ENCODE measurements at regions not wholly inside any gene's neighbourhood (a gene's known extent, or its start where the extent isn't known, plus 50 kb on each side); places are given as distances from the start of the nearest gene placed in this dataset.

- no peak for FAIRE-seq
These were observed 1002.7 kb upstream of the PABPC4L start for GRCh38 chr4:135204311-135204710.

GRCh38 chr4:135201081-135201480 lies 999.5 kb upstream of the PABPC4L start:
- FAIRE-seq, result no peak

GRCh38 chr4:135197641-135198040 lies 996.1 kb upstream of the PABPC4L start:
- FAIRE-seq, result no peak

- no peak for FAIRE-seq
These were observed 992.9 kb upstream of the PABPC4L start for GRCh38 chr4:135194477-135194876.

GRCh38 chr4:135192751-135193535 lies 991.4 kb upstream of the PABPC4L start:
- no peak for FAIRE-seq

- no peak for FAIRE-seq
These were observed 990.0 kb upstream of the PABPC4L start for GRCh38 chr4:135191596-135191995.

- no peak for FAIRE-seq
These were observed 984.4 kb upstream of the PABPC4L start for GRCh38 chr4:135186002-135186401.

- no peak for FAIRE-seq
These were observed 983.7 kb upstream of the PABPC4L start for GRCh38 chr4:135185256-135185655.

GRCh38 chr4:135184715-135185114 lies 983.1 kb upstream of the PABPC4L start:
- FAIRE-seq, result no peak

GRCh38 chr4:135177321-135177720 lies 975.7 kb upstream of the PABPC4L start:
- no peak for FAIRE-seq

- FAIRE-seq, result no peak
These were observed 965.1 kb upstream of the PABPC4L start for GRCh38 chr4:135166661-135167060.

- FAIRE-seq, result no peak
These were observed 963.0 kb upstream of the PABPC4L start for GRCh38 chr4:135164601-135165000.

GRCh38 chr4:135144498-135144897 lies 942.9 kb upstream of the PABPC4L start:
- FAIRE-seq, result no peak

GRCh38 chr4:135124196-135124595 lies 922.6 kb upstream of the PABPC4L start:
- FAIRE-seq, result no peak

- FAIRE-seq, result no peak
These were observed 922.0 kb upstream of the PABPC4L start for GRCh38 chr4:135123632-135124031.

- no peak for FAIRE-seq
These were observed 920.9 kb upstream of the PABPC4L start for GRCh38 chr4:135122457-135122856.

GRCh38 chr4:135120195-135120594 lies 918.6 kb upstream of the PABPC4L start:
- no peak for FAIRE-seq

- FAIRE-seq, result no peak
These were observed 912.5 kb upstream of the PABPC4L start for GRCh38 chr4:135114079-135114478.

GRCh38 chr4:135098061-135098460 lies 896.5 kb upstream of the PABPC4L start:
- no peak for FAIRE-seq

- FAIRE-seq, result no peak
These were observed 871.8 kb upstream of the PABPC4L start for GRCh38 chr4:135073389-135073788.

GRCh38 chr4:135072553-135072952 lies 871.0 kb upstream of the PABPC4L start:
- FAIRE-seq, result no peak

GRCh38 chr4:135065366-135065765 lies 863.8 kb upstream of the PABPC4L start:
- no peak for FAIRE-seq

- no peak for FAIRE-seq
These were observed 848.6 kb upstream of the PABPC4L start for GRCh38 chr4:135050086-135050717.

GRCh38 chr4:135032670-135033069 lies 831.1 kb upstream of the PABPC4L start:
- FAIRE-seq, result no peak

GRCh38 chr4:135015771-135016170 lies 814.2 kb upstream of the PABPC4L start:
- no peak for FAIRE-seq
